Activated CD8-positive, alpha-beta memory T cell treated with anti-CD3 and anti-CD28 coated beads, Interleukin-2, amount 50 U/mL, for 24 hours (primary cell): ENCODE measurements at regions not wholly inside any gene's neighbourhood (a gene's known extent, or its start where the extent isn't known, plus 50 kb on each side); places are given as distances from the start of the nearest gene placed in this dataset.

ENCODE experiments used
- DNase-seq: peaks from one replicate; pipeline ENCODE4 v3.0.0-alpha.2; 2020; ENCODE audit errors: extremely low read depth

- no peak for DNase-seq
Observed at GRCh38 chr10:113259576-113260226, 293.2 kb upstream of the HABP2 start.

- no peak for DNase-seq
Observed at GRCh38 chr10:113261161-113261560, 291.7 kb upstream of the HABP2 start.

GRCh38 chr10:113261611-113262091, 291.2 kb upstream of the HABP2 start:
- no peak for DNase-seq

GRCh38 chr10:113263056-113263455, 289.8 kb upstream of the HABP2 start:
- DNase-seq, result no peak

GRCh38 chr10:113264333-113265131, 288.3 kb upstream of the HABP2 start:
- no peak for DNase-seq

- DNase-seq, result no peak
Observed at GRCh38 chr10:113266147-113266546, 286.7 kb upstream of the HABP2 start.

- DNase-seq, result no peak
Observed at GRCh38 chr10:113267619-113268562, 285.0 kb upstream of the HABP2 start.

- DNase-seq, result no peak
Observed at GRCh38 chr10:113269333-113269732, 283.5 kb upstream of the HABP2 start.

- no peak for DNase-seq
Observed at GRCh38 chr10:113272511-113272910, 280.3 kb upstream of the HABP2 start.

GRCh38 chr10:113273181-113274163, 279.4 kb upstream of the HABP2 start:
- DNase-seq, result no peak

GRCh38 chr10:113274176-113274829, 278.6 kb upstream of the HABP2 start:
- DNase-seq, result no peak

- no peak for DNase-seq
Observed at GRCh38 chr10:113278221-113278620, 274.6 kb upstream of the HABP2 start.

- DNase-seq, result no peak
Observed at GRCh38 chr10:113278664-113279063, 274.2 kb upstream of the HABP2 start.

- no peak for DNase-seq
Observed at GRCh38 chr10:113279262-113279661, 273.6 kb upstream of the HABP2 start.

- no peak for DNase-seq
Observed at GRCh38 chr10:113282564-113282963, 270.3 kb upstream of the HABP2 start.

GRCh38 chr10:113283189-113283588, 269.7 kb upstream of the HABP2 start:
- DNase-seq, result no peak

GRCh38 chr10:113284635-113285034, 268.2 kb upstream of the HABP2 start:
- DNase-seq, result no peak

GRCh38 chr10:113285305-113285704, 267.5 kb upstream of the HABP2 start:
- no peak for DNase-seq

- no peak for DNase-seq
Observed at GRCh38 chr10:113287592-113287991, 265.3 kb upstream of the HABP2 start.

GRCh38 chr10:113290137-113290536, 262.7 kb upstream of the HABP2 start:
- no peak for DNase-seq
